HG03354 (cell line): ENCODE measurements at regions not wholly inside any gene's neighbourhood (a gene's known extent, or its start where the extent isn't known, plus 50 kb on each side); places are given as distances from the start of the nearest gene placed in this dataset.

Source experiments
- ATAC-seq: cut with Tn5 transposase; IDR thresholded peaks from one replicate; pipeline ENCODE4 v1.9.1; 2021; ENCODE audit warnings: mild to moderate bottlenecking; ENCODE audit not compliant: unreplicated experiment, poor library complexity, severe bottlenecking

- ATAC-seq = no peak
Observed at GRCh38 chr12:92476844-92477243, 225.9 kb upstream of the PLEKHG7 start.

DNA sequence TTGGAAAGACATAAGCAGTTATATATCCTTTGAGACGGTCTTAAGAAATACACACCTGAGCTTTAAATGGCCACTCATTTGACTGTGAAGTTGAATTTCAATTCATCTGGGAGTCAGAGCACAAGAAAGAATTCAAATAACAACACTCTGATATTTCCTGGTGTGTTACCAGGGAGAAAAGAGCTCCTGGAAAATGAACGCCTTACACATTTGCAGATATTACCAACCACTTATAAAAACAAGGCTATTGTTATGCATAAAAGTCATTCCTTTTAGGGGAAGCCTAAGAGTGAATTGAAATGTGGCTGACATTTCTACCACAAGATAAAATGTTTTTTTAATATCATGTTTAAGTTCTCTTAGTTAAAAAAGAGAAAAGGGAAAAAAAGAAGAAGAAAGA is 229.2 kb upstream of the PLEKHG7 start:
- ATAC-seq = no peak

DNA sequence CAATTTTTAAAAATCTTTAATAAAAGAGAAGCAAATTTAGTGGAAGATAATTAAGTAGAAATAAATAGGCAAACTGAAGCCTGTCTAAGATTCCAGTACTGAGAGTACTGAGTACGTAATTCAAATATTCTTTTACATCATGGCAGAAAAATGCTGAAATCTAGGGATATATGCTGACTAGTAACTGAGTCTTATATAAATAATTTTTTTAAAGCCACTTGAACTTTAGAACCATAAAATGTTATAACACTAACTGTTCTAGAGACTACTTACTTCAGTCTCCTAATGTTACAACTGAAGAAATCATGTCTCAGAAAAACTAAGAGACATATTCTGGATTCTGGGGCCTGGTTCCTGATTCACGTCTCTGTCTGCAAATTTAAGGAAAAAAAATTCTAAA is 230.6 kb upstream of the PLEKHG7 start:
- ATAC-seq = no peak

DNA sequence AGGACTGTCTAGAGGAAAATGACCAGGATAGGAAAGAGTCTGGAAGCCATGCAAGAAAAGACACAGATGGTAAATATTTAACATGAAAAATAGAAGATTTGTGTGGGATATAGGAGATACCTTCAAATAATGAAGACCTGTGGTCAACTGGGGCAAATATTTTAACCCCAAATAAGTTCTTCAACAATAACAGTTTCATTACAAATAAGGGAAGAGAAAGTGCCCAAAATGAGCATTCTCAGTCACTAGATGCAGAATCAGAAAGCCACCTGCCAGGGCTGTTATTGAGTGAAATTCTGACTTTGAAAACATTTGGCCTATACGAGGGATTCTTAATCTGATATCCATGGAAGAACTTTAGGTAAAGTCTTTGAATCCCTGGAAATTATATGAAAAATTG is 231.2 kb upstream of the PLEKHG7 start:
- peak; percentile 63 for ATAC-seq

DNA sequence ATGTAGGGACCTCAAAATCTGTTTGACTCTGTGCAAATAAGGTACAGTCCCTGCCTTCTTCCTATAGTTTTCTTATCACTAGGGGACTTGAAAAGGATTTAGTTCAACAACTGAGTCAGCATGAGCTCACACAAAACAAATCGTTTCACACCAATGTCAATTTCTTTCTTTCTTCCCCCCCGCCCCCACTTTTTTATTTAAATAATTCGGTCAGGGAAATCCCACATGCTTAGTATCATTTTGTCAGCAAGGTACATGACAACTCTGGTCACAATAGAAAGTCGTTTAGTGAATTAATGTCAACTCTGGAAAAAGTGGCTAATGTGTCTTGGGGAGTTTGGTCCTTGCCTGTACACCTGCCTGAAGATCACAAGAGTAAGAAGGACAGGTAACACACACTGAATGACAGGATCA is 232.2 kb upstream of the PLEKHG7 start:
- peak; percentile 31 for ATAC-seq

- no peak for ATAC-seq
Observed at GRCh38 chr12:92469837-92470236, 233.0 kb upstream of the PLEKHG7 start.

- no peak for ATAC-seq
Observed at GRCh38 chr12:92468358-92469020, 234.3 kb upstream of the PLEKHG7 start.

DNA sequence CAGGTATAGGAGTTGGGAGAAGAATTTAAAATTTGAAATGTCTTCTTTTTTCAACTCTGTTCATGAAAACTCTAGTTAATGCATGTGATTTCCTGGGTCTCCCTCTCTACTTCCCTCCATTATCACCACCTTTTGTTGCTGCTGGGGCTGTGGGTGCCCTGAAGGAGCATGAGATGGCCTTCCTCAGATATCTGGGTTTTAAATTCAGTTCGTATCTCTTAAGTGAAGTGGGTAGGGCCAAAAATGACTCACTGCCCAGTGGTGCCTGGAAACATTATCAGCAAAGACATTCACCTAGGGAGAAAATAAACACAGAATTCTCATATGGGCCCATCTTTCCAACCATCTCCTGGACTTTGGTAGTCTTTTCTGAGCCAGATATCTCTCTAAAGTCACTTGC is 234.9 kb upstream of the PLEKHG7 start:
- ATAC-seq = no peak

DNA sequence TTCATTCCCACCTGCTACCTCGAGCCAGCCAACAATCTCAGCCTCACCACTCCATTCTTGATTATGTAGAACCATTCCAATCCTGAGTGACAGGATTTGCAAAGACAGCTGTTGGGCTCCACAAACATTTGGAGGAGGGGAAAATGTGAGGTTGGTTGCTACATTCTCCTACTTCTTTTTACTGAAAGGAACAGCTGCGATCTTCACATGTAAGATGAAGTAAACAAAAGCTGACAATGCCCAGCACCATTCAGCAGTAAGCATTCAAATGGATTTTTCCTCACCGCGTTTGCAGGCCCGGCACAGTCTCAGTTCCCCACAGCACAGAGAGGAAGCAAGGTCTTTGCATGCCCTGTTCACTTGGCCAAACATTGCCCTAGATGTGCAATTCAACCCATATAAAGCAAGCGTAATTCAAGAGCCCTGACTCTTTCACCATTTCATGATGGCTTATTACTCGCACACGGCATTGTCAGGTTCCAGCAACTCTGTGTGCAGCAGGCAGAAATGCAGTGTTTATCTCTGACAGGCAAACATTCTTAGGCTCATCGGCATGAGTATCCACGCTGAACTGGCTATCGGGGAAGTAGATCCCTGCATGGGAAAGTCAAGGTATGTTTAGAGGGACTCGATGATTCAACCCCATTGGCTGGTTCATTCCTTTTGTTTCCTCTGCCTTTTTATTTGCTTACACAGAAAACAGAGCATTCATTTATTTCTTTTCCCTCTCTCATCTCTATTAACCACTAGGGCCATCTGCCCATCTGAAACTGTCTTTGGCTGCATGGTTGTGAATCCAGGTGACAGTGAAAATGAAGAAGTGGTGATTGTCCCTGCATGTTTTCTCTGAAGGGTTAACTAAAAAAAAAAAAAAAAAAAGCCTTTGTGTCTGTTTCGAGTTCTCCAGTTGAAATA is 236.1 kb upstream of the PLEKHG7 start:
- ATAC-seq = peak; percentile 50

DNA sequence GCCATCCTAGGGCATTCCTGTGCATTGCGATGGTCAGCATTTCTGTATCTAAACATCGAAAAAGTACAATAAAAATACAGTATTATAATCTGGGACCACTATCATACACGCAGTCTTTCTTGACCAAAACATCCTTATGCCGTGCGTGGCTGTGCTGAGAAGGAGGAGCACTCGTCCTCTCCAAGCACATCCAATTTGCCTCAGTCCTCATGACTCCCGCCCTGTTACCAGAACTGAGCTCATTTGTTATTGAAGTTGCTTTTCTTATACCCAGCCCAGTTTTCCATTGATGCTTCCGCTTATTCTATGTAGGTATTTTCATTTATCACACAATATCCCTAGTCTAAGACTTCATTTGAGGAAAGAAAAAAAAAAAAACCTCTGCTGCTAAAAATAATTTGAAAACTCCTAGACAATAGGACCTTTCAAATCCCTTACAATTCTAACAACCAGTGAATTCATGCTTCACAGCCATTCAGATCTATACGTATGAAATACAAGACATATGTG is 236.9 kb upstream of the PLEKHG7 start:
- ATAC-seq = no peak

- ATAC-seq = no peak
Observed at GRCh38 chr12:92464911-92465310, 237.9 kb upstream of the PLEKHG7 start.

- ATAC-seq = no peak
Observed at GRCh38 chr12:92463171-92463570, 239.6 kb upstream of the PLEKHG7 start.

DNA sequence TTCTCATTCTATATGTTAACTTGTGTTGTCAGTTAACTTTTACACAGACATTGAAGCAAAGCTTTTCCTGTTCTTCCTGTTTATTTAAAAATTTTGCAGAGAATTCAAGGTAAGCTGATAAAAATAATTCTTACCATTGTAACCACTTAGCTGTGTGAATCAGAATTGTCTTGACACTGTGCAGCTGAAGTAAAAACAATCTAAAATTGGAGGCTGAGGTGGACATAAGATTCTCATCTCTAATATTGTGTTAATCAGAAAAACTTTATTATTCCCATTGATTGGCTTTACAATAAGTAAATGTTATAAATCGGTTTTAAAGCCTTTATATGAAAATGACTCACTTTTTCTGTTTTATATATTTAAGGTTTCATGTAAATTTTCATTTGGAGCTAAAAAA is 240.3 kb upstream of the PLEKHG7 start:
- no peak for ATAC-seq

- ATAC-seq = peak; percentile 63
Observed at GRCh38 chr12:92462049-92462448, 240.7 kb upstream of the PLEKHG7 start.

DNA sequence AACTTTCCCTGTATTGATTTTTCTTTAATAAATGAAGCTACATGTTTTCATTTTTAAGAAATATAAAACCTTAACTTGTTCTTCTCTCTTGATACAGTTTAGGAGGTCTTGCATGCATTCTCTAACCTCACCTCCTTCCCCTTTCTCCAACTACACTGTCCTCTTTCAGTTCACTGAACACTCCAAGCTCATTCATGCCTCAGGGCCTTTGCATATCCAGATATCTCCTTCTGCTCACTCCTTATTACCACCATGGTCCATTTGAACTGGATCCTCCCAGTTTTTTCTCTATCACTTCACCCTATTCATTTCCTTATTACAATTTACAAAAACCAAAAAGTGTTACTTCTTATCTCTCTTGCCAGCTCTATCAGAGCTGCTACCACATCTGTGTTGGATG is 242.9 kb upstream of the PLEKHG7 start:
- ATAC-seq = no peak

- no peak for ATAC-seq
Observed at GRCh38 chr12:92458996-92459395, 243.8 kb upstream of the PLEKHG7 start.

GRCh38 chr12:92457458-92458180 is 245.2 kb upstream of the PLEKHG7 start:
- no peak for ATAC-seq

DNA sequence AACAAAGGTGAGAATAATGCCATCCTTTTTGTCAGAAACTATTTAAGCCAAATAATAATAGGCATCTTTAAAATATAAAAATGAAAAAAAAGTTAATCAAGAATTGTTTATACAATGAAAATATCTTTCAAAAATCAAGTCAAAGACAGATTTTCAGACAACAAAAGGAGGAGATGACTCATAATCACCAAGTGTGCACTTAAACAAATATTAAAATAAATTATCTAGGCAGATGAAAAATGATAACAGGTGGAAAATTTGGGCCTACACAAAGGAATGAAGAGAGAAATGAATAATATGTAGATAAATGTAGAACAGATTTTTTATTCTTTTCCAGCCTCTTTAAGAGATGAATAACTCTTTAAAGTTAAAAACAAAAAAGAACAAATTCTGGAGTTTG is 250.0 kb upstream of the PLEKHG7 start:
- no peak for ATAC-seq

GRCh38 chr12:92446083-92446460 is 256.7 kb upstream of the PLEKHG7 start:
- ATAC-seq = no peak
